ENCODE measurements at regions not wholly inside any gene's neighbourhood (a gene's known extent, or its start where the extent isn't known, plus 50 kb on each side); places are given as distances from the start of the nearest gene placed in this dataset.

- TF ChIP-seq JUN (IDR thresholded peaks at IDR 0.05; ENCODE audit: borderline replicate concordance, insufficient read depth, insufficient read length, low read depth): no peak
- TF ChIP-seq POLR2AphosphoS5 (IDR thresholded peaks at IDR 0.05; ENCODE audit: insufficient read depth, low read depth, low read length): no peak
- no peak for TF ChIP-seq CTCF (IDR thresholded peaks at IDR 0.05; ENCODE audit: extremely low read depth in 1 of 2, insufficient read depth in 1 of 2, low read depth in 1 of 2, low read length in 2 of 2)
- no peak for TF ChIP-seq EZH2 (IDR thresholded peaks at IDR 0.05; ENCODE audit: borderline replicate concordance, low read depth, low read length, severe bottlenecking)
- TF ChIP-seq POLR2A (IDR thresholded peaks at IDR 0.05; ENCODE audit: low read depth, low read length): no peak
Measured at GRCh38 chr3:164365242-164365641, 713.1 kb downstream of the SI start.

All from endothelial cell of umbilical vein (primary cell).